IMR-90 (cell line): ENCODE measurements at regions not wholly inside any gene's neighbourhood (a gene's known extent, or its start where the extent isn't known, plus 50 kb on each side); places are given as distances from the start of the nearest gene placed in this dataset.

Source experiments
- ATAC-seq: fragments of 200-7000 bp; cut with Tn5 transposase; 2 replicates; pipeline ENCODE4 v1.9.1; 2020; ENCODE audit warnings: low read depth, mild to moderate bottlenecking, moderate library complexity
- BruUV-seq: library from RNA; stranded (reverse); fragments of 400-500 nt; replicated peaks from 2 replicates; lab custom pipeline; 2021; lab: Mats Ljungman, UMichigan
- CTCF ChIA-PET: fragments of 300-600 bp; formaldehyde crosslinking; extraction: SDS; loops from one replicate; lab custom pipeline; 2021; ENCODE audit warnings: antibody characterized with exemption; lab: Yijun Ruan, JAX
- POLR2A ChIA-PET: fragments of 300-600 bp; sonication (Branson Sonifier 250); formaldehyde crosslinking; loops from one replicate; lab custom pipeline; 2022; ENCODE audit warnings: antibody characterized with exemption; ENCODE audit not compliant: unreplicated experiment; lab: Charles Lee
- DNase-seq: peaks from one replicate; pipeline ENCODE4 v3.0.0; 2013
- H2AFZ ChIP-seq: replicated peaks from 2 replicates; pipeline ENCODE3; 2013; ENCODE audit warnings: low read length, mild to moderate bottlenecking; ENCODE audit not compliant: poor library complexity
- H2AK5ac ChIP-seq: 2 replicates; pipeline ENCODE4 v1.6.1; 2013; ENCODE audit warnings: low read depth, low read length, inconsistent platforms
- H2AK9ac ChIP-seq: replicated peaks from 2 replicates; pipeline ENCODE3; 2013; ENCODE audit warnings: mild to moderate bottlenecking, low read depth, low read length, moderate library complexity; ENCODE audit not compliant: poor library complexity
- H2BK120ac ChIP-seq: 2 replicates; pipeline ENCODE4 v1.6.1; 2013; ENCODE audit warnings: low read depth, low read length, inconsistent platforms
- H2BK15ac ChIP-seq: 3 replicates; pipeline ENCODE4 v1.6.1; 2013; ENCODE audit warnings: low read depth, low read length, inconsistent platforms
- H2BK20ac ChIP-seq: 2 replicates; pipeline ENCODE4 v1.6.1; 2013; ENCODE audit warnings: low read depth, mild to moderate bottlenecking, inconsistent platforms, low read length, moderate library complexity
- H2BK5ac ChIP-seq: 2 replicates; pipeline ENCODE4 v1.6.1; 2013; ENCODE audit warnings: mild to moderate bottlenecking, low read depth, low read length, inconsistent platforms; ENCODE audit not compliant: poor library complexity, severe bottlenecking
- H3K14ac ChIP-seq: replicated peaks from 2 replicates; pipeline ENCODE4 v1.6.1; 2013; ENCODE audit warnings: low read depth, low read length, inconsistent platforms
- H3K18ac ChIP-seq: 2 replicates; pipeline ENCODE4 v1.6.1; 2013; ENCODE audit warnings: low read depth, low read length, control low read depth
- H3K23ac ChIP-seq: 2 replicates; pipeline ENCODE4 v1.6.1; 2013; ENCODE audit warnings: low read depth, low read length, inconsistent platforms
- H3K27ac ChIP-seq: 2 replicates; pipeline ENCODE4 v1.5.1; 2013; ENCODE audit warnings: mild to moderate bottlenecking, control low read depth, low read length; ENCODE audit not compliant: insufficient read depth
- H3K27me3 ChIP-seq: 2 replicates; pipeline ENCODE4 v1.6.1; 2013; ENCODE audit warnings: low read length; ENCODE audit not compliant: control insufficient read depth, insufficient read depth
- H3K36me3 ChIP-seq: 2 replicates; pipeline ENCODE4 v1.6.1; 2013; ENCODE audit warnings: low read length, mixed read lengths; ENCODE audit not compliant: control insufficient read depth, insufficient read depth
- H3K4ac ChIP-seq: 2 replicates; pipeline ENCODE4 v1.6.1; 2013; ENCODE audit warnings: low read depth, low read length, inconsistent platforms
- H3K4me1 ChIP-seq: 2 replicates; pipeline ENCODE4 v1.6.1; 2013; ENCODE audit warnings: low read length, mixed read lengths; ENCODE audit not compliant: control insufficient read depth, insufficient read depth
- H3K4me2 ChIP-seq: 2 replicates; pipeline ENCODE4 v1.6.1; 2013; ENCODE audit warnings: low read depth, mild to moderate bottlenecking, control low read depth, low read length, moderate library complexity
- H3K4me3 ChIP-seq: 2 replicates; pipeline ENCODE4 v1.5.1; 2013; ENCODE audit warnings: low read depth, mild to moderate bottlenecking, control low read depth, low read length, moderate library complexity; ENCODE audit not compliant: insufficient read depth
- H3K56ac ChIP-seq: 2 replicates; pipeline ENCODE4 v1.6.1; 2013; ENCODE audit warnings: low read length, inconsistent platforms; ENCODE audit not compliant: insufficient read depth; ENCODE audit errors: extremely low read depth
- H3K79me1 ChIP-seq, 2 experiments: 2 replicates each; pipeline ENCODE4 v1.6.1; 2013; ENCODE audit warnings: low read length in 2 of 2, inconsistent platforms in 1 of 2, low read depth in 1 of 2
- H3K9ac ChIP-seq: 2 replicates; pipeline ENCODE4 v1.6.1; 2013; ENCODE audit warnings: low read depth, low read length, control low read depth
- H3K9me1 ChIP-seq: 2 replicates; pipeline ENCODE4 v1.6.1; 2013; ENCODE audit warnings: low read length, inconsistent platforms; ENCODE audit not compliant: insufficient read depth
- H3K9me3 ChIP-seq: 2 replicates; pipeline ENCODE4 v1.6.1; 2013; ENCODE audit warnings: low read length; ENCODE audit not compliant: control insufficient read depth, insufficient read depth
- H4K20me1 ChIP-seq: 2 replicates; pipeline ENCODE4 v1.6.1; 2013; ENCODE audit warnings: low read length, inconsistent platforms; ENCODE audit not compliant: insufficient read depth
- H4K5ac ChIP-seq: 2 replicates; pipeline ENCODE4 v1.6.1; 2013; ENCODE audit warnings: mild to moderate bottlenecking, low read depth, low read length, control low read depth
- H4K8ac ChIP-seq, 2 experiments: 2 replicates each; pipeline ENCODE4 v1.6.1; 2013; ENCODE audit warnings: low read depth in 2 of 2, low read length in 2 of 2, control low read depth in 1 of 2, inconsistent platforms in 1 of 2
- H4K91ac ChIP-seq: 2 replicates; pipeline ENCODE4 v1.6.1; 2013; ENCODE audit warnings: low read depth, low read length, inconsistent platforms; ENCODE audit not compliant: insufficient read depth
- BHLHE40 ChIP-seq: fragments of 150-350 bp; IDR thresholded peaks from 2 replicates; pipeline ENCODE4 v1.6.1; 2016; ENCODE audit warnings: mild to moderate bottlenecking, low read depth, low read length
- CEBPB ChIP-seq: IDR thresholded peaks from 2 replicates; pipeline ENCODE4 v1.6.1; 2012; ENCODE audit warnings: low read depth, low read length, improper control_type of control experiment
- CHD1 ChIP-seq: IDR thresholded peaks from 2 replicates; pipeline ENCODE4 v1.6.1; 2012; ENCODE audit warnings: low read depth, low read length, improper control_type of control experiment
- CTCF ChIP-seq: conservative IDR thresholded peaks from 2 replicates; pipeline ENCODE4 v1.5.1; 2012; ENCODE audit warnings: mild to moderate bottlenecking, low read depth, low read length, improper control_type of control experiment
- ELK1 ChIP-seq: fragments of 150-350 bp; IDR thresholded peaks from 2 replicates; pipeline ENCODE4 v1.6.1; 2016; ENCODE audit warnings: low read depth, mild to moderate bottlenecking, low read length, moderate library complexity, borderline replicate concordance
- FOS ChIP-seq: fragments of 150-350 bp; IDR thresholded peaks from 2 replicates; pipeline ENCODE4 v1.6.1; 2016; ENCODE audit warnings: low read depth, low read length
- MAFK ChIP-seq: IDR thresholded peaks from 2 replicates; pipeline ENCODE4 v1.6.1; 2012; ENCODE audit warnings: low read depth, low read length, improper control_type of control experiment
- MXI1 ChIP-seq: IDR thresholded peaks from 2 replicates; pipeline ENCODE4 v1.6.1; 2012; ENCODE audit warnings: low read depth, mild to moderate bottlenecking, low read length, moderate library complexity, borderline replicate concordance
- NFE2L2 ChIP-seq: fragments of 150-350 bp; IDR thresholded peaks from 2 replicates; pipeline ENCODE4 v1.6.1; 2016; ENCODE audit warnings: low read depth, mild to moderate bottlenecking, low read length
- POLR2A ChIP-seq: IDR thresholded peaks from 2 replicates; pipeline ENCODE4 v1.6.1; 2012; ENCODE audit warnings: mild to moderate bottlenecking, low read depth, low read length
- RAD21 ChIP-seq: IDR thresholded peaks from 2 replicates; pipeline ENCODE4 v1.6.1; 2012; ENCODE audit warnings: low read length, improper control_type of control experiment
- RCOR1 ChIP-seq: IDR thresholded peaks from 2 replicates; pipeline ENCODE4 v1.6.1; 2012; ENCODE audit warnings: mild to moderate bottlenecking, low read length, improper control_type of control experiment; ENCODE audit not compliant: insufficient replicate concordance
- RFX5 ChIP-seq: IDR thresholded peaks from 2 replicates; pipeline ENCODE4 v1.8.0; 2012; ENCODE audit warnings: low read depth, mild to moderate bottlenecking, low read length, moderate library complexity
- USF2 ChIP-seq: fragments of 150-350 bp; IDR thresholded peaks from 2 replicates; pipeline ENCODE4 v1.6.1; 2017; ENCODE audit warnings: mild to moderate bottlenecking, antibody characterized with exemption, low read length, low read depth
- WGBS, 2 experiments: methylation state at CpG; one replicate each; pipeline versions ENCODE4 v1.1.5 to v1.1.7; 2013; ENCODE audit warnings: missing lambda C conversion rate in 2 of 2; ENCODE audit not compliant: insufficient read length in 1 of 2; ENCODE audit errors: extremely low coverage in 2 of 2; 5-methylcytosine and 5-hydroxymethylcytosine counted together
- dilution Hi-C: fragments of 300-500 bp; cut with HindIII; formaldehyde crosslinking; loops from one replicate; pipeline ENCODE4 v1.14.3; 2018; ENCODE audit warnings: low sequenced_read_pairs; ENCODE audit not compliant: unreplicated experiment
- in situ Hi-C: fragments of 300-500 bp; cut with MboI; formaldehyde crosslinking; loops from 3 replicates; pipeline ENCODE4 v1.14.3; 2019; ENCODE audit warnings: low sequenced_read_pairs, inconsistent platforms, mixed read lengths
- intact Hi-C: fragments of 100-400 bp; cut with micrococcal nuclease; formaldehyde crosslinking; loops from 2 replicates; pipeline ENCODE4 v1.10.0; 2022

DNA sequence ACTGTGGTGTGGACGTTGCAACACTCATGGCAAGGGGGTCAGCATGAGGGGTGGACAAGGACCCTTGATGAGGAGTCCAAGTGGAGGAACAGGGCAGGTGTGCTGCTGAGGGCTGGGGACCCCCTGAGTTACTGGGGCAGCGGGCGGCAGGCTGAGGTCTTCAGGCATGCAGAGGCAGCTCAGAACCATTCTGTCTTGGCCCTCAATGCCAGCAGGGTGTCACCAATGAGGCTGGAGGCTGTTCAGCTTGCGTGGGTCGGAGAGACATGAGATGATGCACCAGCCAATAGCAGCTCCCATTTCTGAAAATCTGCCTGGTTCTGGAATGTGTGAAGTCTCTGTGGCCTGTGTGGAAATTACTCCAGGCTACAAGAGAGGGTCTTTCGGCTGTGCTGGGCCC is 105.4 kb downstream of the INHBB start:
- no peak overlapping the region for H4K5ac ChIP-seq
- intact Hi-C loops = no loop called here

More for the DNA sequence above, 105.4 kb downstream of the INHBB start:
- WGBS, 2 experiments = 82% methylated on average over 4 of the region's 6 CpGs; no CpG with 5 or more reads in 1 of the 2 experiments
- no peak for ATAC-seq
- Histone ChIP-seq H4K8ac (no peak overlapping the region), H3K79me1 (no peaks in the 10 kb centered on the region), H3K23ac (no peak overlapping the region), H3K4me1 (peaks cover 13% of the 10 kb centered on the region), H3K56ac (no peak overlapping the region), H2AK5ac (no peak overlapping the region), H3K14ac (no peak overlapping the region), H3K27ac (no peak overlapping the region), H3K9ac (no peak overlapping the region), H2AK9ac (no peak overlapping the region), H3K4me2 (no peak overlapping the region), H2BK5ac (no peak overlapping the region), H3K36me3 (no peaks in the 10 kb centered on the region), H3K9me3 (no peaks in the 10 kb centered on the region), H2AFZ (no peak overlapping the region), H3K4ac (no peak overlapping the region), H3K4me3 (no peak overlapping the region), H2BK20ac (no peak overlapping the region), H2BK120ac (no peak overlapping the region), H3K27me3 (peaks cover 9% of the 10 kb centered on the region; the same call in 1 of the 2 replicates), H3K9me1 (peaks cover 13% of the 10 kb centered on the region), H4K91ac (no peak overlapping the region; the same call in 1 of the 2 replicates), H2BK15ac (no peak overlapping the region), H3K18ac (no peak overlapping the region), H4K20me1 (no peaks in the 10 kb centered on the region)
- dilution Hi-C loops (no loop called here), in situ Hi-C loops (no loop called here)
- no peak for TF ChIP-seq BHLHE40
- no peak for TF ChIP-seq FOS
- TF ChIP-seq MXI1 = no peak
- TF ChIP-seq RFX5 = no peak
- TF ChIP-seq CTCF = no peak
- no peak for TF ChIP-seq NFE2L2
- TF ChIP-seq MAFK = no peak
- no peak for TF ChIP-seq USF2
- no peak for TF ChIP-seq CEBPB
- no peak for TF ChIP-seq RAD21
- no peak for TF ChIP-seq CHD1
- no peak for TF ChIP-seq POLR2A
- no peak for TF ChIP-seq ELK1
- TF ChIP-seq RCOR1 = no peak
- CTCF ChIA-PET = no interaction called here
- BruUV-seq = no TSS peak
- no peak for DNase-seq
- POLR2A ChIA-PET = no interaction called here
